ENCODE measurements at regions not wholly inside any gene's neighbourhood (a gene's known extent, or its start where the extent isn't known, plus 50 kb on each side); places are given as distances from the start of the nearest gene placed in this dataset.

DNA sequence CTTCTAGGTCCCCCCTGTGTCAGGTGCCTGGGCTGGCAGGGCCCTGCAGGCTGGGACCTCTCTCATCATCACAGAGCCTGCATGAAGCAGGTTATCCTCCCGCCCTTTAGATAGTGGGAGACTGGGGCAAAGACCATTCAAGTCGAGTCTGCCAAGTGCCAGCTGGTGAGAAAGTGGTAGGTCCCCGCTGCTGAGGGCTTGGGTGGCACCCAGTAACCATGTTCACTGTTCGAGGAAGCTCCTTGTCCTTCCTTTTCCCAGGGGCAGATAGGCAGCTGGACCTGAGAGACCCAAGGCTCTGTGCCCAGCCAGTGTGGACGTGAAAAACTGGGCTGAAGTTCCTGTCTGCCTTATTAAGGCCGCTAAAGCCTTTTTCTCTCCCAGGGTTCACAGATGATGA is 1319.8 kb downstream of the TBC1D22A start:
- Histone ChIP-seq H3K36me3 (ENCODE audit: control insufficient read depth in 5 of 5, insufficient read depth in 5 of 5, low read length in 5 of 5) (no peaks in the 10 kb centered on the region), H3K9me3 (ENCODE audit: control insufficient read depth in 5 of 5, low read length in 5 of 5) (no peaks in the 10 kb centered on the region), H3K4me3 (ENCODE audit: low read depth in 1 of 5, low read length in 5 of 5) (no peak overlapping the region), H3K9ac (ENCODE audit: low read length in 5 of 5) (no peak overlapping the region), H3K27ac (ENCODE audit: low read depth, low read length) (no peak overlapping the region), H3K4me1 (ENCODE audit: control insufficient read depth in 5 of 5, insufficient read depth in 5 of 5, low read length in 5 of 5) (peaks cover 0 to 1% (median 0%) of the 10 kb centered on the region in 5 donors), H3K27me3 (ENCODE audit: control insufficient read depth in 5 of 5, insufficient read depth in 4 of 5, low read length in 5 of 5) (peaks cover 0 to 10% (median 0%) of the 10 kb centered on the region in 5 donors)

DNA sequence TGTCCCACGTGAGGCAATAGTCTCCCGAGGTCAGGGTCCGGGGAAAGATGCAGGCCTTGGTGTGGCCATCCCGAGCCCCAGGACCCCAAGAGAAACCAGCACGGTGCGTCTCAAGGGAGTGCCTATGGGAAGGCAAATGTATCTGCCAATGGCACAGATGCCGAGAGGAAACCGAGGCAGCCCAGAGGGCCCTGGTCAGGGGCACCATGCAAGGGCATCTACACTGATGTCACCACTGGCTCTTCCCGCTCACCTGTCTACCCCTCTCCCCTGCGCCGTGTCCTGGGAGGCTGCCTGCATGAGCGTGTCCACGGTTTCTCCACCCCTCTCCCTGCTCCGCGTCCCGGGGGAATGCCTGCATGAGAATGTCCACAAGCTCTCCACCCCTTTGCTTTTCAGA is 1318.8 kb downstream of the TBC1D22A start:
- peaks cover 0 to 10% (median 0%) of the 10 kb centered on the region in 5 donors for H3K27me3 ChIP-seq (ENCODE audit: control insufficient read depth in 5 of 5, insufficient read depth in 4 of 5, low read length in 5 of 5)
- no peak overlapping the region for H3K9ac ChIP-seq (ENCODE audit: low read length in 5 of 5)
- no peaks in the 10 kb centered on the region for H3K36me3 ChIP-seq (ENCODE audit: control insufficient read depth in 5 of 5, insufficient read depth in 5 of 5, low read length in 5 of 5)
- H3K4me1 ChIP-seq (ENCODE audit: control insufficient read depth in 5 of 5, insufficient read depth in 5 of 5, low read length in 5 of 5): no peaks in the 10 kb centered on the region
- no peak overlapping the region for H3K4me3 ChIP-seq (ENCODE audit: low read depth in 1 of 5, low read length in 5 of 5)
- H3K27ac ChIP-seq (ENCODE audit: low read depth, low read length): no peak overlapping the region
- no peaks in the 10 kb centered on the region for H3K9me3 ChIP-seq (ENCODE audit: control insufficient read depth in 5 of 5, low read length in 5 of 5)

DNA sequence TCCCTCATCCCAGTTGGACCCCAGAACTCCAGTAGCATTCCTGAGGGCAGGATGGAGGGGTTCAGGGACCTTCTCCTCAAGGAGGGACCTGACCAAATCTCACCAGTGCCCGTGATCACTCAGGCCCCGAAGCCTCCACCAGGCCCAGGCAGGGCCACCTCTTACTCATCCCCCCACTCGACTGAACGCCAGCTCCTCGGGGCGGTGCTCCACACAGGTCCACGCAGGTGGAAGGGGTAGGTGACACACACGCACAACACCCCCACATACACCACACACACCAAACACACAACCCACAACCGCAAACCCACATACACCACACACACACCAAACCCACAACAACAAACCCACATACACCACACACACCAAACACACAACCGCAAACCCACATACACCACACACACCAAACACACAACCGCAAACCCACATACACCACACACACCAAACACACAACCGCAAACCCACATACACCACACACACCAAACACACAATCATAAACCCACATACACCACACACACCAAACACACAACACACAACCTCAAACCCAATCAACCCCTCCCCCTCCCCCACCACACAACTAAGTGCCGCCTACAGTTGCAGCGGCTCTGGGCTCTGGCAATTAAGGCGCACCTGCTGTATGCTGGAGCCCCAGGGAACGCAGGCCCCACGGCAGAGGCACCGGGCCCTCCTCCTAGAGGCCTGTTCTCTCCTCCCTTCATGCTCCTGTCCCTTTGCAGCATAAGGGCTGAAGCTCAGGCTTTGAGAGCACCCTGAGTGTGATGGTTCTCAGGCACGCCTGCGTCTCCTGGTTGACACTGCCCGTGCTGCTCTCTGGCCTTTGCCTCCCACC is 1318.1 kb downstream of the TBC1D22A start:
- Histone ChIP-seq H3K9ac (ENCODE audit: low read length in 5 of 5) (no peak overlapping the region), H3K4me1 (ENCODE audit: control insufficient read depth in 5 of 5, insufficient read depth in 5 of 5, low read length in 5 of 5) (peaks cover 0 to 4% (median 3%) of the 10 kb centered on the region in 5 donors), H3K27ac (ENCODE audit: low read depth, low read length) (no peak overlapping the region), H3K4me3 (ENCODE audit: low read depth in 1 of 5, low read length in 5 of 5) (no peak overlapping the region), H3K36me3 (ENCODE audit: control insufficient read depth in 5 of 5, insufficient read depth in 5 of 5, low read length in 5 of 5) (no peaks in the 10 kb centered on the region), H3K27me3 (ENCODE audit: control insufficient read depth in 5 of 5, insufficient read depth in 4 of 5, low read length in 5 of 5) (peaks cover 0 to 11% (median 3%) of the 10 kb centered on the region in 5 donors), H3K9me3 (ENCODE audit: control insufficient read depth in 5 of 5, low read length in 5 of 5) (no peaks in the 10 kb centered on the region)

DNA sequence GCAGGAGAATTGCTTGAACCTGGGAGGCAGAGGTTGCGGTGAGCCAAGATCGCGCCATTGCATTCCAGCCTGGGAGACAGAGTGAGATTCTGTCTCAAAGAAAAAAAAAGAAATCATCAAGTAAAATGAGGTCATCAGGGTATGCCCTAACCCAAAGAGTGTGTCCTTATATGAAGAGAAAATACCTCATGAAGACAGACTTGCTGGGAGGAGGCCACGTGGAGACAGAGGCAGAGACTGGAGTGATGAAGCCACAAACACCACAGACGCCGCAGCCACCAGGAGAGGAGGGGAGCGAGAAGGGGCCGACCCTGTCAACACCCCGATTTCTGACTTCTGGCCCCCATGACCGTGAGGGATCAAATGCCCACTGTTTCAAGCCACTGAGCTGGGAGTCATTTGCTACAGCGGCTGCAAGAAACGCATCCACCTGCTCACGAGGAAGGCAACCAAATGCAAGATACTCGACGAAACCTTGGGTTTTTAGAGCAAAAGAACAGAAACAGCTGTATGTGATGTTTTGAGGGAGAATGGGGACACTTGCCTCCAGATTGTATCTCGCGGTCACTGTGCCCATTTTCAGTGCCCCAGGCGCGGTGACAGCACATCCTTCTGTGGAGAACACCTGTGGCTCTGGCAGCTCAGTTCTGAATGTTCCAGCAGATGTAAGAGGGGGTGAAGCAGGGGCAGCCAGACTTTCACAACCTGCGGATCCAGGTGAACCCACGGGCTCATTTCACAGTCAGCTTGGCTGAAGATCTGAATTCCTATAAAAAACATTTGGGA is 1317.2 kb downstream of the TBC1D22A start:
- H3K9me3 ChIP-seq (ENCODE audit: control insufficient read depth in 5 of 5, low read length in 5 of 5): no peaks in the 10 kb centered on the region
- H3K4me1 ChIP-seq (ENCODE audit: control insufficient read depth in 5 of 5, insufficient read depth in 5 of 5, low read length in 5 of 5): peaks cover 0 to 5% (median 3%) of the 10 kb centered on the region in 5 donors
- H3K4me3 ChIP-seq (ENCODE audit: low read depth in 1 of 5, low read length in 5 of 5): no peak overlapping the region
- H3K27ac ChIP-seq (ENCODE audit: low read depth, low read length): no peak overlapping the region
- H3K9ac ChIP-seq (ENCODE audit: low read length in 5 of 5): no peak overlapping the region
- H3K27me3 ChIP-seq (ENCODE audit: control insufficient read depth in 5 of 5, insufficient read depth in 4 of 5, low read length in 5 of 5): peaks cover 0 to 17% (median 7%) of the 10 kb centered on the region in 5 donors
- no peaks in the 10 kb centered on the region for H3K36me3 ChIP-seq (ENCODE audit: control insufficient read depth in 5 of 5, insufficient read depth in 5 of 5, low read length in 5 of 5)

DNA sequence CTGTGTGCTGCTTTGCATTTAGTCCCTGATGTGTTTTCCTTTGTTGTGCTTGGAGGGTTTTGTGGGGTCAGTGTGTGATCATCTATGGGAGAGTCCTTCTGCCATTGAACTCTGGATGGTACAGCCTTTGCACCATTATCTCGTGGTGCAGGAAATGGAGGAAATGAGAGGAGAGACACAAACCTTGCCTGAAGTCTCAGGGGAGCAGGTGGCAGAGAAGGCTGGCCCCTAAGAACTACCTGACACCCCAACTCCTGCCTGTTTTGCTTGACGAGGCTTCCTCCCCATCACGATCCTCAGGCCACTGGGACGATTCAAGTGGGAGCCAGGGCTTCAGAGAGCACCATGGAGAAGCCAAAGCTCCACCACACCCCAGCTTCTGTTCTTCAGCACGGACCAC is 1316.4 kb downstream of the TBC1D22A start:
- H3K27me3 ChIP-seq (ENCODE audit: control insufficient read depth in 5 of 5, insufficient read depth in 4 of 5, low read length in 5 of 5): peaks cover 0 to 17% (median 9%) of the 10 kb centered on the region in 5 donors

DNA sequence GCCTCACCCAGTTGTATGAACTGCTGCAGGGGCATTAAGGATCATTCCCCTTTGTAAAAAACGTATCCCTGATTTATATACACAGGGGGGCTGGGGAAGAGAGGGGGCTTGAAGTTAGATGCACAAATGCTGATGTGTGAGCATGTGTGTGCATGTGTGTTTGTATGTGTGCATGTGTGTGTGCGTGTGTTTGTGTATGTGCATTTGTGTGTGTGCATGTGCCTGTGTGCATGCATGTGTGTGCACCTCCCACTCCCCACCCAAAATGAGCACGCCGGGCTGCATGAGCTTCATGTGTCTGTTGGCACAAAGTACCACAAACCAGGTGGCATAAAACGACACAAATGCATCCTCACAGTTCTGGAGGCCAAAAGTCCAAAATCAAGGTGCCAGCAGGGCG is 1315.2 kb downstream of the TBC1D22A start:
- Histone ChIP-seq H3K9me3 (ENCODE audit: control insufficient read depth in 5 of 5, low read length in 5 of 5) (no peaks in the 10 kb centered on the region), H3K27me3 (ENCODE audit: control insufficient read depth in 5 of 5, insufficient read depth in 4 of 5, low read length in 5 of 5) (peaks cover 0 to 17% (median 5%) of the 10 kb centered on the region in 5 donors), H3K4me1 (ENCODE audit: control insufficient read depth in 5 of 5, insufficient read depth in 5 of 5, low read length in 5 of 5) (peaks cover 0 to 5% (median 3%) of the 10 kb centered on the region in 5 donors), H3K36me3 (ENCODE audit: control insufficient read depth in 5 of 5, insufficient read depth in 5 of 5, low read length in 5 of 5) (no peaks in the 10 kb centered on the region), H3K4me3 (ENCODE audit: low read depth in 1 of 5, low read length in 5 of 5) (no peak overlapping the region), H3K9ac (ENCODE audit: low read length in 5 of 5) (no peak overlapping the region), H3K27ac (ENCODE audit: low read depth, low read length) (no peak overlapping the region)

More for the DNA sequence above, 1316.4 kb downstream of the TBC1D22A start:
- H3K27ac ChIP-seq (ENCODE audit: low read depth, low read length): no peak overlapping the region
- H3K9ac ChIP-seq (ENCODE audit: low read length in 5 of 5): no peak overlapping the region
- H3K4me1 ChIP-seq (ENCODE audit: control insufficient read depth in 5 of 5, insufficient read depth in 5 of 5, low read length in 5 of 5): peaks cover 0 to 5% (median 3%) of the 10 kb centered on the region in 5 donors
- no peak overlapping the region for H3K4me3 ChIP-seq (ENCODE audit: low read depth in 1 of 5, low read length in 5 of 5)
- H3K9me3 ChIP-seq (ENCODE audit: control insufficient read depth in 5 of 5, low read length in 5 of 5): no peaks in the 10 kb centered on the region
- no peaks in the 10 kb centered on the region for H3K36me3 ChIP-seq (ENCODE audit: control insufficient read depth in 5 of 5, insufficient read depth in 5 of 5, low read length in 5 of 5)

DNA sequence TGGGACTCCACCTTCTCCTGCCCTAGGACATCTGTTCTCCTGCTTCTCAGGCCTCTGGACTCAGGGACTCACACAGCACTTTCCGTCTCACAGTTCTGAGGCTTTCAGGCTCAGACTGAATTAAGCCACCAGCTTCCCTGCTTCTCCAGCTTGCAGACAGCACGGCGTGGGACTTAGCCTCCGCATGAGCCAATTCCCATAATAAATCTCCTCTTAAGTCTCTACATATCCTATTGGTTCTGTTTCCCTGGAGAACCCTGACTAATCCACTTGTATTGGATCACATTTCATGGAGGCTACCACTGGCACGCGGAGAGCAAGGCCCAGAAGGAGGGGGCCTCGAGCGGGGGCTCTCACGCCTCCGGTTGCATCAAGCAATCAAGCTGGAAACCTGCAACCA is 1313.6 kb downstream of the TBC1D22A start:
- peaks cover 0 to 5% (median 3%) of the 10 kb centered on the region in 5 donors for H3K4me1 ChIP-seq (ENCODE audit: control insufficient read depth in 5 of 5, insufficient read depth in 5 of 5, low read length in 5 of 5)
- no peak overlapping the region for H3K27ac ChIP-seq (ENCODE audit: low read depth, low read length)
- H3K27me3 ChIP-seq (ENCODE audit: control insufficient read depth in 5 of 5, insufficient read depth in 4 of 5, low read length in 5 of 5): peaks cover 0 to 10% (median 5%) of the 10 kb centered on the region in 5 donors
- H3K4me3 ChIP-seq (ENCODE audit: low read depth in 1 of 5, low read length in 5 of 5): no peak overlapping the region
- H3K9me3 ChIP-seq (ENCODE audit: control insufficient read depth in 5 of 5, low read length in 5 of 5): no peaks in the 10 kb centered on the region
- H3K9ac ChIP-seq (ENCODE audit: low read length in 5 of 5): no peak overlapping the region
- H3K36me3 ChIP-seq (ENCODE audit: control insufficient read depth in 5 of 5, insufficient read depth in 5 of 5, low read length in 5 of 5): no peaks in the 10 kb centered on the region

DNA sequence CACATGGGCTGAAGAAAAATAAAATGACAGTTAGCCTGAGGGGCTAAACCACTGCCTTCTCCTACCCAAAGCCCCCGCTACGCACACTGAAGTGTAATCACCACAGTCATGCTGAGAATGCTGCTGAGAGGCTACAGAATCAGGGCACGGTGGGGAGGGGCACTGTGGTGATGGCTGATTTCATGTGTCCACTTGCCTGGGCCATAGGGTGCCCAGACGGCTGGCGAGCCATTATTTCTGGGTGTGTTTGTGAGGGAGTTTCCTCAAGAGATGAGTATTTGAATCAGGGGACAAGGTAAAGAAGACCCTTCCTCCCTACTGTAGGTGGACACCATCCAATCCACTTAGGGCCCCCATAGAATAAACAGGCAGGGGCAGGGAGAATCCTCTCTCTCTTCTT is 1313.2 kb downstream of the TBC1D22A start:
- H3K36me3 ChIP-seq (ENCODE audit: control insufficient read depth in 5 of 5, insufficient read depth in 5 of 5, low read length in 5 of 5): no peaks in the 10 kb centered on the region
- no peak overlapping the region for H3K27ac ChIP-seq (ENCODE audit: low read depth, low read length)
- no peak overlapping the region for H3K4me3 ChIP-seq (ENCODE audit: low read depth in 1 of 5, low read length in 5 of 5)
- no peaks in the 10 kb centered on the region for H3K9me3 ChIP-seq (ENCODE audit: control insufficient read depth in 5 of 5, low read length in 5 of 5)
- H3K9ac ChIP-seq (ENCODE audit: low read length in 5 of 5): no peak overlapping the region
- peaks cover 0 to 10% (median 5%) of the 10 kb centered on the region in 5 donors for H3K27me3 ChIP-seq (ENCODE audit: control insufficient read depth in 5 of 5, insufficient read depth in 4 of 5, low read length in 5 of 5)
- peaks cover 0 to 5% (median 3%) of the 10 kb centered on the region in 5 donors for H3K4me1 ChIP-seq (ENCODE audit: control insufficient read depth in 5 of 5, insufficient read depth in 5 of 5, low read length in 5 of 5)

DNA sequence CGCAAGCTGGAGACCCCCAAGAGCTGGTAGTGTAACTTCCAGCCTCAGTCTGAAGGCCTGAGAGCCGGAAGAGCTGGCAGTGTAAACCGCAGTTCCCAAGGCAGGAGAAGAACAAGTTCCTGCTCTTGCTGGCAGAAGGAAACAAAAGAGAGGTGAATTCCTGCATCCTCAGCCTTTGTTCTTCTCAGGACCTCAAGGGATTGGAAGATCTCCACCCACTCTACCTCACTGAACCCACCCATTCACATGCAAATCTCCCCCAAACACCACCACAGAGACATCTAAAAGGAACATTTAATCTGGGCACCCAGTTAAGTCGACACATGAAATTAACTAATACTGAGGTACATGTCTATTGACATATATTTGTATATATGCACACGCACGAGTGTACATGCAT is 1310.3 kb downstream of the TBC1D22A start:
- Histone ChIP-seq H3K27me3 (ENCODE audit: control insufficient read depth in 5 of 5, insufficient read depth in 4 of 5, low read length in 5 of 5) (peaks cover 0 to 12% (median 5%) of the 10 kb centered on the region in 5 donors), H3K9me3 (ENCODE audit: control insufficient read depth in 5 of 5, low read length in 5 of 5) (no peaks in the 10 kb centered on the region), H3K27ac (ENCODE audit: low read depth, low read length) (no peak overlapping the region), H3K4me1 (ENCODE audit: control insufficient read depth in 5 of 5, insufficient read depth in 5 of 5, low read length in 5 of 5) (peaks cover 0 to 5% (median 3%) of the 10 kb centered on the region in 5 donors), H3K36me3 (ENCODE audit: control insufficient read depth in 5 of 5, insufficient read depth in 5 of 5, low read length in 5 of 5) (no peaks in the 10 kb centered on the region), H3K9ac (ENCODE audit: low read length in 5 of 5) (no peak overlapping the region), H3K4me3 (ENCODE audit: low read depth in 1 of 5, low read length in 5 of 5) (no peak overlapping the region)

DNA sequence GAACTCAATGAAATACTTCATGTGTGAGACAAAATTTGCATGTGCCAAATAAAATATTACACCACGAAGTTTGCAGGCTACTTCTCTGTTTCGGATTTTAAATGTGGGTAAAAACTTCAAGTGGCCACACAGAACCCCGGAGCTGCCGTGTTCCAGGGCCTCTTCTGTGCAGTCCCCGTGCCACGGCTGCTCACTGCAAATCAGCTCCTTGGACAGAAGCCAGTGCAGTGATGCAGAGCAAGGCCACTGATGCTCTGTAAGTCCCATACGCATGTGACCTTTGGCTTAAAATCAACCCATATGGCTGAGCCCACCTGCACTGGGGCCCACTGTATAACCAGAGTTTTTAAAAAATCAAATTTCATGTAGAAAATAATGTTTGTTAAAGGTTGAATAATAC is 1309.4 kb downstream of the TBC1D22A start:
- Histone ChIP-seq H3K9me3 (ENCODE audit: control insufficient read depth in 5 of 5, low read length in 5 of 5) (no peaks in the 10 kb centered on the region), H3K9ac (ENCODE audit: low read length in 5 of 5) (no peak overlapping the region), H3K4me3 (ENCODE audit: low read depth in 1 of 5, low read length in 5 of 5) (no peak overlapping the region), H3K4me1 (ENCODE audit: control insufficient read depth in 5 of 5, insufficient read depth in 5 of 5, low read length in 5 of 5) (peaks cover 0 to 5% (median 3%) of the 10 kb centered on the region in 5 donors), H3K27me3 (ENCODE audit: control insufficient read depth in 5 of 5, insufficient read depth in 4 of 5, low read length in 5 of 5) (peaks cover 0 to 9% (median 5%) of the 10 kb centered on the region in 5 donors), H3K36me3 (ENCODE audit: control insufficient read depth in 5 of 5, insufficient read depth in 5 of 5, low read length in 5 of 5) (no peaks in the 10 kb centered on the region), H3K27ac (ENCODE audit: low read depth, low read length) (no peak overlapping the region)
